ENCODE measurements at regions not wholly inside any gene's neighbourhood (a gene's known extent, or its start where the extent isn't known, plus 50 kb on each side); places are given as distances from the start of the nearest gene placed in this dataset.

DNA sequence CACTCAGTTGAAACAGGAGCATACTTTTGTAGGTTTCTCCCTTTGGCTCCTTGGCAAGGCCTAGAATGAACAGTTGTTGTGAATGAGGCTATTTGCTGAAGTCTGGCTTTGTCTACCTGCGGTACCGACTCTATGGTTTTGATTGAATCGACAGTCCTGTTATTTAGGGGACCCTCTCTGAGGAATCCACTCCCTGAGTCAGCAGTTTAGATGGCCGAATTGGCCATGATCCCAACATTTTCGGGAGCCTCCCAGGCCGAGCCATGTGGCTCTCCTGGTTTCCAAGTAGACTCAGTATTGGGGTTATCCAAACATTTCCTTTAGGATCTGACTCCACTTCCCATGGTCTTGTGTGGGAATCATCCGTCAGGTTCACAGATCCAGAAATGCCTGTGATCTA lies 394.8 kb upstream of the MAF start:
- TF ChIP-seq, protein P1, sequence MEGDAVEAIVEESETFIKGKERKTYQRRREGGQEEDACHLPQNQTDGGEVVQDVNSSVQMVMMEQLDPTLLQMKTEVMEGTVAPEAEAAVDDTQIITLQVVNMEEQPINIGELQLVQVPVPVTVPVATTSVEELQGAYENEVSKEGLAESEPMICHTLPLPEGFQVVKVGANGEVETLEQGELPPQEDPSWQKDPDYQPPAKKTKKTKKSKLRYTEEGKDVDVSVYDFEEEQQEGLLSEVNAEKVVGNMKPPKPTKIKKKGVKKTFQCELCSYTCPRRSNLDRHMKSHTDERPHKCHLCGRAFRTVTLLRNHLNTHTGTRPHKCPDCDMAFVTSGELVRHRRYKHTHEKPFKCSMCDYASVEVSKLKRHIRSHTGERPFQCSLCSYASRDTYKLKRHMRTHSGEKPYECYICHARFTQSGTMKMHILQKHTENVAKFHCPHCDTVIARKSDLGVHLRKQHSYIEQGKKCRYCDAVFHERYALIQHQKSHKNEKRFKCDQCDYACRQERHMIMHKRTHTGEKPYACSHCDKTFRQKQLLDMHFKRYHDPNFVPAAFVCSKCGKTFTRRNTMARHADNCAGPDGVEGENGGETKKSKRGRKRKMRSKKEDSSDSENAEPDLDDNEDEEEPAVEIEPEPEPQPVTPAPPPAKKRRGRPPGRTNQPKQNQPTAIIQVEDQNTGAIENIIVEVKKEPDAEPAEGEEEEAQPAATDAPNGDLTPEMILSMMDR (conservative IDR thresholded peaks at IDR 0.05; ENCODE audit: low read depth, low read length) = no peak
- TF ChIP-seq EZH2 (IDR thresholded peaks at IDR 0.05; ENCODE audit: low read length, unreplicated experiment) (no peak), EZH2phosphoT487 (IDR thresholded peaks at IDR 0.05; ENCODE audit: borderline replicate concordance, low read length) (no peak)

All from PC-3 (cell line).